ENCODE measurements at regions not wholly inside any gene's neighbourhood (a gene's known extent, or its start where the extent isn't known, plus 50 kb on each side); places are given as distances from the start of the nearest gene placed in this dataset.

DNA sequence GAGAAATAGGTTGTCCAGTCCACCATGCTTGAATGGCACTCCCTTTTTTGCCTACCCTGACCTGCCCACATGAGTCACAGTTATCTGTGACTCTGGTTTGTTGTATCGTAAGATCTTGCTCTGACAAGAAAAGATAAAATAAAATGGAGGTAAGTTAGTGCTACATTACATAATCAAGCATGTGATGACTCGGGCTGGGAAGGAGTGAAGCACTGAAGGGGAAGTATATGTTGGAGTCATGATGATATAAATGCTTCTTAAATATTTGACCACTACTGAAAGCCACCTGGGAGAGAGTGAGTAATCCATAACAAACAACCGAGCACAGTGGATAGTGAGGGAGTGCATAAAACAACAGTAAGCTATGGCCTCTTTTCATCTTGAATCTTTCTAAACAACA lies 124.4 kb downstream of the SHOX2 start:
- Histone ChIP-seq H3K27me3 (ENCODE audit: insufficient read depth, low read depth, low read length) (no peaks in the 10 kb centered on the region), H4K20me1 (ENCODE audit: insufficient read depth) (no peaks in the 10 kb centered on the region), H3K4me3 (ENCODE audit: low read length) (no peak overlapping the region), H2AFZ (ENCODE audit: low read depth, low read length) (no peak overlapping the region), H3K36me3 (ENCODE audit: insufficient read depth, low read length) (no peaks in the 10 kb centered on the region), H3K4me2 (ENCODE audit: low read length) (no peak overlapping the region), H3K27ac (ENCODE audit: low read length) (no peak overlapping the region), H3K79me2 (replicated peaks; ENCODE audit: insufficient read depth, low read length) (no peaks in the 10 kb centered on the region), H3F3A (ENCODE audit: insufficient read depth, low read length, poor library complexity, severe bottlenecking) (no peaks in the 10 kb centered on the region), H3K9ac (ENCODE audit: low read length) (no peak overlapping the region), H3K9me2 (ENCODE audit: insufficient read depth, low read length) (no peaks in the 10 kb centered on the region), H3K9me3 (ENCODE audit: low read length) (no peaks in the 10 kb centered on the region)
- TF ChIP-seq MXI1 (conservative IDR thresholded peaks at IDR 0.05; ENCODE audit: poor library complexity, severe bottlenecking), result no peak
- TF ChIP-seq, protein P1, sequence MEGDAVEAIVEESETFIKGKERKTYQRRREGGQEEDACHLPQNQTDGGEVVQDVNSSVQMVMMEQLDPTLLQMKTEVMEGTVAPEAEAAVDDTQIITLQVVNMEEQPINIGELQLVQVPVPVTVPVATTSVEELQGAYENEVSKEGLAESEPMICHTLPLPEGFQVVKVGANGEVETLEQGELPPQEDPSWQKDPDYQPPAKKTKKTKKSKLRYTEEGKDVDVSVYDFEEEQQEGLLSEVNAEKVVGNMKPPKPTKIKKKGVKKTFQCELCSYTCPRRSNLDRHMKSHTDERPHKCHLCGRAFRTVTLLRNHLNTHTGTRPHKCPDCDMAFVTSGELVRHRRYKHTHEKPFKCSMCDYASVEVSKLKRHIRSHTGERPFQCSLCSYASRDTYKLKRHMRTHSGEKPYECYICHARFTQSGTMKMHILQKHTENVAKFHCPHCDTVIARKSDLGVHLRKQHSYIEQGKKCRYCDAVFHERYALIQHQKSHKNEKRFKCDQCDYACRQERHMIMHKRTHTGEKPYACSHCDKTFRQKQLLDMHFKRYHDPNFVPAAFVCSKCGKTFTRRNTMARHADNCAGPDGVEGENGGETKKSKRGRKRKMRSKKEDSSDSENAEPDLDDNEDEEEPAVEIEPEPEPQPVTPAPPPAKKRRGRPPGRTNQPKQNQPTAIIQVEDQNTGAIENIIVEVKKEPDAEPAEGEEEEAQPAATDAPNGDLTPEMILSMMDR (IDR thresholded peaks at IDR 0.05; ENCODE audit: poor library complexity, severe bottlenecking), result no peak
- TF ChIP-seq SMC3 (conservative IDR thresholded peaks at IDR 0.05; ENCODE audit: poor library complexity), result no peak
- no peak for TF ChIP-seq RAD21 (conservative IDR thresholded peaks at IDR 0.05)

GRCh38 chr3:157979022-157979421 lies 127.2 kb downstream of the SHOX2 start:
- Histone ChIP-seq H3K79me2 (replicated peaks; ENCODE audit: insufficient read depth, low read length) (no peaks in the 10 kb centered on the region), H2AFZ (ENCODE audit: low read depth, low read length) (no peak overlapping the region), H3K27me3 (ENCODE audit: insufficient read depth, low read depth, low read length) (no peaks in the 10 kb centered on the region), H3K9me3 (ENCODE audit: low read length) (no peaks in the 10 kb centered on the region), H3K36me3 (ENCODE audit: insufficient read depth, low read length) (no peaks in the 10 kb centered on the region), H3K9ac (ENCODE audit: low read length) (no peak overlapping the region), H3F3A (ENCODE audit: insufficient read depth, low read length, poor library complexity, severe bottlenecking) (no peaks in the 10 kb centered on the region), H3K9me2 (ENCODE audit: insufficient read depth, low read length) (no peaks in the 10 kb centered on the region), H3K4me3 (ENCODE audit: low read length) (no peak overlapping the region), H4K20me1 (ENCODE audit: insufficient read depth) (no peaks in the 10 kb centered on the region), H3K4me2 (ENCODE audit: low read length) (no peak overlapping the region), H3K27ac (ENCODE audit: low read length) (no peak overlapping the region)
- TF ChIP-seq, protein P2, sequence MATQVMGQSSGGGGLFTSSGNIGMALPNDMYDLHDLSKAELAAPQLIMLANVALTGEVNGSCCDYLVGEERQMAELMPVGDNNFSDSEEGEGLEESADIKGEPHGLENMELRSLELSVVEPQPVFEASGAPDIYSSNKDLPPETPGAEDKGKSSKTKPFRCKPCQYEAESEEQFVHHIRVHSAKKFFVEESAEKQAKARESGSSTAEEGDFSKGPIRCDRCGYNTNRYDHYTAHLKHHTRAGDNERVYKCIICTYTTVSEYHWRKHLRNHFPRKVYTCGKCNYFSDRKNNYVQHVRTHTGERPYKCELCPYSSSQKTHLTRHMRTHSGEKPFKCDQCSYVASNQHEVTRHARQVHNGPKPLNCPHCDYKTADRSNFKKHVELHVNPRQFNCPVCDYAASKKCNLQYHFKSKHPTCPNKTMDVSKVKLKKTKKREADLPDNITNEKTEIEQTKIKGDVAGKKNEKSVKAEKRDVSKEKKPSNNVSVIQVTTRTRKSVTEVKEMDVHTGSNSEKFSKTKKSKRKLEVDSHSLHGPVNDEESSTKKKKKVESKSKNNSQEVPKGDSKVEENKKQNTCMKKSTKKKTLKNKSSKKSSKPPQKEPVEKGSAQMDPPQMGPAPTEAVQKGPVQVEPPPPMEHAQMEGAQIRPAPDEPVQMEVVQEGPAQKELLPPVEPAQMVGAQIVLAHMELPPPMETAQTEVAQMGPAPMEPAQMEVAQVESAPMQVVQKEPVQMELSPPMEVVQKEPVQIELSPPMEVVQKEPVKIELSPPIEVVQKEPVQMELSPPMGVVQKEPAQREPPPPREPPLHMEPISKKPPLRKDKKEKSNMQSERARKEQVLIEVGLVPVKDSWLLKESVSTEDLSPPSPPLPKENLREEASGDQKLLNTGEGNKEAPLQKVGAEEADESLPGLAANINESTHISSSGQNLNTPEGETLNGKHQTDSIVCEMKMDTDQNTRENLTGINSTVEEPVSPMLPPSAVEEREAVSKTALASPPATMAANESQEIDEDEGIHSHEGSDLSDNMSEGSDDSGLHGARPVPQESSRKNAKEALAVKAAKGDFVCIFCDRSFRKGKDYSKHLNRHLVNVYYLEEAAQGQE (IDR thresholded peaks at IDR 0.05; ENCODE audit: borderline replicate concordance), result no peak
- TF ChIP-seq EP300 (conservative IDR thresholded peaks at IDR 0.05; ENCODE audit: poor library complexity, severe bottlenecking) (no peak), TAF1 (IDR thresholded peaks at IDR 0.05; ENCODE audit: low read depth) (no peak)

DNA sequence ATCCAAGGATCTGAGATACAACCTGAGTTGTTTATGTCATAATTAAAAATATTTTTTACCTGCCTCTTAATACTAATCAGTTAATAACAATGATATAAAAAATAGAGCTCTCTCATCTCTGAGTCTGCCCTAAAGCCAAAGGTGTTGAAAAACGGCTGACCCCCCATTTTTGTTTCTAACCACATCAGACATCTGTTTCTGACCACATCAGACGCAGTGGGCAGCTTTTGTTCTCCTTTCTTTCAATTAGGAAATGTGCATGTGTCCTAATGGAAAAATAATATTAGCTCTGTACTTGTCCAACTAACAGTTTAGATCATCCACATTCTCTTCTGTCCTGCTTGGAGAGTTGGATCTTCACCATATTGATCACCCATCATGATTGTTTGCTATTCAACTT lies 144.6 kb downstream of the SHOX2 start:
- Histone ChIP-seq H3K9me3 (ENCODE audit: low read length) (no peaks in the 10 kb centered on the region), H3K4me2 (ENCODE audit: low read length) (no peak overlapping the region), H3K27me3 (ENCODE audit: insufficient read depth, low read depth, low read length) (no peaks in the 10 kb centered on the region), H3K36me3 (ENCODE audit: insufficient read depth, low read length) (no peaks in the 10 kb centered on the region), H3K9ac (ENCODE audit: low read length) (no peak overlapping the region), H3K27ac (ENCODE audit: low read length) (no peak overlapping the region), H3K9me2 (ENCODE audit: insufficient read depth, low read length) (no peaks in the 10 kb centered on the region), H3K79me2 (replicated peaks; ENCODE audit: insufficient read depth, low read length) (no peaks in the 10 kb centered on the region), H3K4me3 (ENCODE audit: low read length) (no peak overlapping the region), H2AFZ (ENCODE audit: low read depth, low read length) (no peak overlapping the region), H4K20me1 (ENCODE audit: insufficient read depth) (no peaks in the 10 kb centered on the region), H3F3A (ENCODE audit: insufficient read depth, low read length, poor library complexity, severe bottlenecking) (no peaks in the 10 kb centered on the region)
- TF ChIP-seq SMC3 (conservative IDR thresholded peaks at IDR 0.05; ENCODE audit: poor library complexity) (no peak), MXI1 (conservative IDR thresholded peaks at IDR 0.05; ENCODE audit: poor library complexity, severe bottlenecking) (no peak), EZH2 (IDR thresholded peaks at IDR 0.05; ENCODE audit: borderline replicate concordance, insufficient read depth, low read length, poor library complexity, severe bottlenecking) (no peak), EP300 (conservative IDR thresholded peaks at IDR 0.05; ENCODE audit: poor library complexity, severe bottlenecking) (no peak), TAF1 (IDR thresholded peaks at IDR 0.05; ENCODE audit: low read depth) (no peak), POLR2AphosphoS5 (IDR thresholded peaks at IDR 0.05) (no peak), RAD21 (conservative IDR thresholded peaks at IDR 0.05) (no peak)
- TF ChIP-seq, protein P1 (IDR thresholded peaks at IDR 0.05; ENCODE audit: poor library complexity, severe bottlenecking), result no peak
- TF ChIP-seq, protein P2 (IDR thresholded peaks at IDR 0.05; ENCODE audit: borderline replicate concordance), result no peak
